ENCODE measurements at regions not wholly inside any gene's neighbourhood (a gene's known extent, or its start where the extent isn't known, plus 50 kb on each side); places are given as distances from the start of the nearest gene placed in this dataset.

DNA sequence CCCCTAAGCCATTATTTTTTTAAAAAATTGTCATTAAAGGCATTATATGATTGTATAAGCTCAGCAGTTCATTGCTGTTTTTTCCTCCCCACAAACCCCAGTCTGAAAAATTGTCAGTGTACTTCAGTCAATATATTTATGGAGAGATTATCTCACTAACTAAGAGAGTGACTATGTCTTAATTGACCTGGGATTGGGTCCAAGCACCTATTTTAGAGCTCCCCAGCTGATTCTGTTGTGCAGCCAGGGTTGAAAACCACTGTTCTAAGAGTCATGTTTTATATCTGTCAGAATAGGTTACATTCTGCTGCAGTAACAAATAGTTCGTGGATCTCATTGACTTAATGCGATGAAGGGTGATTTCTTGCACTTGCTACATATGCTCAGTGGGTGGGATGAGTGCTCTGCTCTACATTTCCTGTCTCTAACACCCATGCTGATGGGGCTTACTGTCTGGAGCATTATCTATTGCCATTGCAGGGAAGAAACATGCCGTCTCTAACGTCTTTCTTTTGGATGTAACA is 171.2 kb upstream of the MPHOSPH6 start:
- TF ChIP-seq BHLHE40 (IDR thresholded peaks at IDR 0.05; ENCODE audit: borderline replicate concordance) (no peak), ELF4 (IDR thresholded peaks at IDR 0.05) (no peak), L3MBTL2 (conservative IDR thresholded peaks at IDR 0.05) (no peak), SUZ12 (IDR thresholded peaks at IDR 0.05) (no peak), ZNF384 (IDR thresholded peaks at IDR 0.05) (no peak), TARDBP (IDR thresholded peaks at IDR 0.05) (no peak), ARNT (IDR thresholded peaks at IDR 0.05) (no peak), NFRKB (IDR thresholded peaks at IDR 0.05) (no peak), FOXK2 (IDR thresholded peaks at IDR 0.05) (no peak), CTBP1 (IDR thresholded peaks at IDR 0.05; ENCODE audit: borderline replicate concordance) (no peak), HDGF (IDR thresholded peaks at IDR 0.05; ENCODE audit: borderline replicate concordance) (no peak), LEF1 (IDR thresholded peaks at IDR 0.05; ENCODE audit: borderline replicate concordance) (no peak), FOXA1 (IDR thresholded peaks at IDR 0.05) (no peak)
- TF ChIP-seq, protein P1, sequence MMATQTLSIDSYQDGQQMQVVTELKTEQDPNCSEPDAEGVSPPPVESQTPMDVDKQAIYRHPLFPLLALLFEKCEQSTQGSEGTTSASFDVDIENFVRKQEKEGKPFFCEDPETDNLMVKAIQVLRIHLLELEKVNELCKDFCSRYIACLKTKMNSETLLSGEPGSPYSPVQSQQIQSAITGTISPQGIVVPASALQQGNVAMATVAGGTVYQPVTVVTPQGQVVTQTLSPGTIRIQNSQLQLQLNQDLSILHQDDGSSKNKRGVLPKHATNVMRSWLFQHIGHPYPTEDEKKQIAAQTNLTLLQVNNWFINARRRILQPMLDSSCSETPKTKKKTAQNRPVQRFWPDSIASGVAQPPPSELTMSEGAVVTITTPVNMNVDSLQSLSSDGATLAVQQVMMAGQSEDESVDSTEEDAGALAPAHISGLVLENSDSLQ (IDR thresholded peaks at IDR 0.05), result no peak
- DNase-seq (ENCODE audit: extremely low spot score), result no peak
- CTCF ChIA-PET, result no interaction called here
- POLR2A ChIA-PET, result no interaction called here

DNA sequence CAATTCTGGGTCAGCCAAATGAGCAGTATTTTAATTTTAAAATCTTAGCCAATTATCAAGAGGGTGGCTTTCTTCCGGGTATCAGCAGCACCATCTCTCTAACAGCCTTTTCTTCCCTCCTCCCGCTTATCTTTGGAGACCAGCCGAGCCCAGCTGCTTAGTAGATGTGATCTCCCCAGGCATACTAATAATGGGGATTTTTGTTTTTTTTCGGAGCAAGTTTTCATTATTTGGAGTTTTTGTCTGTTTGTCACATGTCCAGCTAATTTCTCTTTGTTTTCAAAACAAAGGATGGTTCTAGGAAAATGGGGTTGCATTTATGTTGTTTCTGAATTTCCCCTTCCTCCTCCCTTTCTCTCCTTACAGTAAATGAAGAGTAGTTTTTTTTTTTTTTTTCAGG is 170.5 kb upstream of the MPHOSPH6 start:
- TF ChIP-seq FOXA1 (IDR thresholded peaks at IDR 0.05) (no peak), SUZ12 (IDR thresholded peaks at IDR 0.05) (no peak), ZNF384 (IDR thresholded peaks at IDR 0.05) (no peak), L3MBTL2 (conservative IDR thresholded peaks at IDR 0.05) (no peak), ARNT (IDR thresholded peaks at IDR 0.05) (no peak), CTBP1 (IDR thresholded peaks at IDR 0.05; ENCODE audit: borderline replicate concordance) (no peak), FOXM1 (IDR thresholded peaks at IDR 0.05; ENCODE audit: borderline replicate concordance) (no peak), FOXK2 (IDR thresholded peaks at IDR 0.05) (no peak), HDGF (IDR thresholded peaks at IDR 0.05; ENCODE audit: borderline replicate concordance) (no peak), BHLHE40 (IDR thresholded peaks at IDR 0.05; ENCODE audit: borderline replicate concordance) (no peak), NFRKB (IDR thresholded peaks at IDR 0.05) (no peak)
- TF ChIP-seq, protein P1 (IDR thresholded peaks at IDR 0.05), result no peak
- no peak for DNase-seq (ENCODE audit: extremely low spot score)
- ChIA-PET POLR2A (no interaction called here), CTCF (no interaction called here)

DNA sequence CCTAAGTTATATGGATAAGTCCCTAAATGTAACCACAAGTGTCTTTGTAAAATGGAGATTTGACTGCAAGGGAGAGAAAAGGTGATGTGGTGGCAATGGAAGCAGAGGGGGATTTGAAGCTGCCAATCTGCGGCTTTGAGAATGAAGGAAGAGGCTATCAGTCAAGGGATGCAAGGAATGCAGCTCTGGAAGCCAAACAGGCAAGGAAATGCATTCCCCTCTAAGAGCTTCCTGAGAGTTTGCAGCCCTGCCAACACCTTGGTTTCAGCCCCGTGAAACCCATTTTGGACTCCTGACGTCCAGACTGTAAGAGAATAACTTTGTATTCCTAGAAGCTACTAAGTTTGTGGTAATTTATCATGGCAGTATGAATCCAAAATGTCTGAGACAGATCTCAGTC is 167.3 kb upstream of the MPHOSPH6 start:
- no peak for TF ChIP-seq FOXA1 (IDR thresholded peaks at IDR 0.05)
- TF ChIP-seq SP1 (IDR thresholded peaks at IDR 0.05), result no peak
- TF ChIP-seq FOXM1 (IDR thresholded peaks at IDR 0.05; ENCODE audit: borderline replicate concordance), result no peak
- no peak for TF ChIP-seq L3MBTL2 (conservative IDR thresholded peaks at IDR 0.05)
- no peak for TF ChIP-seq ELF4 (IDR thresholded peaks at IDR 0.05)
- no peak for TF ChIP-seq FOXK2 (IDR thresholded peaks at IDR 0.05)
- TF ChIP-seq BHLHE40 (IDR thresholded peaks at IDR 0.05; ENCODE audit: borderline replicate concordance), result no peak
- TF ChIP-seq, protein P1 (IDR thresholded peaks at IDR 0.05), result no peak
- TF ChIP-seq LEF1 (IDR thresholded peaks at IDR 0.05; ENCODE audit: borderline replicate concordance), result no peak
- TF ChIP-seq HDGF (IDR thresholded peaks at IDR 0.05; ENCODE audit: borderline replicate concordance), result no peak
- no peak for TF ChIP-seq NFRKB (IDR thresholded peaks at IDR 0.05)
- no peak for TF ChIP-seq SUZ12 (IDR thresholded peaks at IDR 0.05)
- no peak for TF ChIP-seq TARDBP (IDR thresholded peaks at IDR 0.05)
- DNase-seq (ENCODE audit: extremely low spot score), result no peak
- POLR2A ChIA-PET, result no interaction called here
- CTCF ChIA-PET, result no interaction called here

DNA sequence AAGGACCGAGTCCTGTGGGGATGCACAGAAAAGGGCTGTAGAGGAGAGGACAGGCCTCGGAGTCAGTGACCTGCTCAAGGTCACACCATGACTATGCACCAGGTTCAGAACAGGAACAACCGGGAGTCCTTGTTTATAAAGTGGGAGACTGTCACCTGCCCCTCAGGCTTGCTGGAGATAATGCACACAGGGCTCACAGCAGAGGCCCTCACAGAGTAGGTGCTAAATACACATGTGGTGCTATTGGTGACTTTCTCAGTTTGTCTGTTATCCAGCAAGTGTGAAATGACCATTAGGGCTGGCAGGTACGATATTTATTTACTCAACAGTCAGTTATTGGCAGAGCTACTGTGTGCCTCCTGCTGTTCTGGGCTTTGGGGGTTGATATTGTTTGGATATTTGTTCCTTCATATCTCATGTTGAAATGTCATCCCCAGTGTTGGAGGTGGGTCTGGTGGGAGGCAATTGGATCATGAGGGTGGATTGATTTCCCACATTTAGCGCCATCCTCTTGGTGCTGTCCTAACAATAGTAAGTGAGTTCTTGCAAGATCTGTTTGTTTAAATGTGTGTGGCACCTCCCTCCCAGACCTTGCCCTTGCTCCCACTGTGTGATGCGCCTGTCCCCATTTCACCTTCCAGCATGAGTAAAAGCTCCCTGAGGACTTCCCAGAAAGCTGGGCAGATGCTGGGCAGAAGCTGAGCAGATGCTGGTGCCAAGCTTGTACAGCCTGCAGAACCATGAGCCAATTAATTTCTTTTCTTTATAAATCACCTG is 162.1 kb upstream of the MPHOSPH6 start:
- CTCF ChIA-PET, result no interaction called here
- POLR2A ChIA-PET, result no interaction called here
- no peak for DNase-seq (ENCODE audit: extremely low spot score)
- TF ChIP-seq ARNT (IDR thresholded peaks at IDR 0.05) (no peak), SUZ12 (IDR thresholded peaks at IDR 0.05) (no peak), CTBP1 (IDR thresholded peaks at IDR 0.05; ENCODE audit: borderline replicate concordance) (no peak), ELF4 (IDR thresholded peaks at IDR 0.05) (no peak), LEF1 (IDR thresholded peaks at IDR 0.05; ENCODE audit: borderline replicate concordance) (no peak), ZNF384 (IDR thresholded peaks at IDR 0.05) (no peak), NFRKB (IDR thresholded peaks at IDR 0.05) (no peak), TARDBP (IDR thresholded peaks at IDR 0.05) (no peak), SP1 (IDR thresholded peaks at IDR 0.05) (no peak), BHLHE40 (IDR thresholded peaks at IDR 0.05; ENCODE audit: borderline replicate concordance) (no peak), FOXA1 (IDR thresholded peaks at IDR 0.05) (no peak), L3MBTL2 (conservative IDR thresholded peaks at IDR 0.05) (no peak), FOXK2 (IDR thresholded peaks at IDR 0.05) (no peak)

DNA sequence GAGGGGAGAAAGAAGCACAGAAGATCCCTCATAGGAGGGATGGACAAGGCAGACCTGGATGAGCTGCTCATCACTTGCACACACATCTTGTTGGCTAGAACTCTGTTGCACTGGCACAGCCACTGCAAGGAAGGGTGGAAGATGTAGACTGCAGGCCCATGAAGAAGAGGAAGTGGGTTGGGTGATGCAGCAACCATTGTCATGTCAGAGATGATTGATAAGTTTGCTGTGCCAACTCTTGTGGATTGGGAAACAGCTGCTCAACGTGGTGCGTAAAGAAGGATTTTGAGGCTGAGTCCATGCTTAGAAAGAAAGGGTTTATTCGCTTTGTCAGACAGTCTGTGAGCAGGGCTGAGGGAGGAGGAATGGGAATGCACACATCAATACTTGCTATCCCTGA is 161.4 kb upstream of the MPHOSPH6 start:
- TF ChIP-seq SUZ12 (IDR thresholded peaks at IDR 0.05), result no peak
- no peak for TF ChIP-seq L3MBTL2 (conservative IDR thresholded peaks at IDR 0.05)
- ChIA-PET CTCF (no interaction called here), POLR2A (no interaction called here)
- DNase-seq (ENCODE audit: extremely low spot score), result no peak

DNA sequence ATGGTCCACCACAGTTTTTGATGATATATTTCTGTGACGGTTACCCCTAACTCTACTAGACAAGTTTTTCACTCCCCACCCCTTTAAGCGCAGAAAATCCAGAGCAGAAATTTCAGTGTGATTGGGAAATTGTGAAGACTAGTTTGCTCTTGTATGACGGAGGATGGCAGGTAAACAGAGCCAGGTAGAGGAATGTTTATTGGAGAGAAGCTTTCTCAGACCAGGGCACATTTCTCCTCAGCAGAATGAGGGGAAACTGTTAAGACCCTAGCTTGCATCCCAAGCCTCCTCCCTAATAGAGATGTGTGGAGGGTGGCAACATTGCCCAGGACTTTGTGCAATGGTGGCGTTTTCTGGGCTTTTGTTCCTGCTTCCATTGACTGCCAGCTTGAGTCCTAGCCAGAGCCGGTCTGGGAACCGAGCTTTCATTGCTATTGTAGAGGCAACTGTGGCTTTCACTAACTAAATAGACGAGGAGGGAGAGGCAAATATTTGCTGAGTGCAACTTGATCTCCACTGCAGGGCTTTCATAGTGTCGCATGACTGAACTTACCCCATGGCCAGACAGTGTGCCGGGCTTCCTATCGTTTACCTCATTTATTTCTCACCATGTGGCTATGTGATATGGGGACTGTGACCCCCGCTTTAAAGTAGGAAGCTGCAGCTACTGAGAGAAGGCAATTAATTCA is 159.6 kb upstream of the MPHOSPH6 start:
- no peak for DNase-seq (ENCODE audit: extremely low spot score)
- CTCF ChIA-PET, result no interaction called here
- POLR2A ChIA-PET, result no interaction called here
- TF ChIP-seq FOXA1 (IDR thresholded peaks at IDR 0.05), result no peak
- TF ChIP-seq FOXM1 (IDR thresholded peaks at IDR 0.05; ENCODE audit: borderline replicate concordance), result no peak
- no peak for TF ChIP-seq CTBP1 (IDR thresholded peaks at IDR 0.05; ENCODE audit: borderline replicate concordance)
- TF ChIP-seq ELF4 (IDR thresholded peaks at IDR 0.05), result no peak
- no peak for TF ChIP-seq LEF1 (IDR thresholded peaks at IDR 0.05; ENCODE audit: borderline replicate concordance)
- no peak for TF ChIP-seq NFRKB (IDR thresholded peaks at IDR 0.05)
- TF ChIP-seq TARDBP (IDR thresholded peaks at IDR 0.05), result no peak

Measured in HEK293T (cell line).